Activated T-helper 2 cell treated with anti-CD3 and anti-CD28 coated beads, Interferon-gamma antibody, Interleukin-2, Interleukin-4, amounts not matched to agents 10 μg/mL and 5 μg/mL and 100 μg/mL, durations not matched to agents 14 hours and 24 hours and 36 hours (primary cell): ENCODE measurements at regions not wholly inside any gene's neighbourhood (a gene's known extent, or its start where the extent isn't known, plus 50 kb on each side); places are given as distances from the start of the nearest gene placed in this dataset.
"Not testable (repeated sequence)": the region's sequence is repeated elsewhere in the genome, so short reads cannot be mapped to it uniquely, and the experiment has no call there.

ENCODE experiments used
- DNase-seq: peaks from one replicate; pipeline ENCODE4 v3.0.0; 2021; ENCODE audit warnings: low spot score
- H3K27ac Mint-ChIP-seq: one replicate; pipeline ENCODE4 v1.8.0; 2021; ENCODE audit warnings: mixed read lengths
- H3K27me3 Mint-ChIP-seq: one replicate; pipeline ENCODE4 v1.8.0; 2021; ENCODE audit warnings: low read depth, mixed read lengths
- H3K36me3 Mint-ChIP-seq: one replicate; pipeline ENCODE4 v1.8.0; 2021; ENCODE audit warnings: low read depth, mixed read lengths
- H3K4me1 Mint-ChIP-seq: one replicate; pipeline ENCODE4 v1.8.0; 2021; ENCODE audit warnings: low read depth, mixed read lengths
- H3K4me3 Mint-ChIP-seq: one replicate; pipeline ENCODE4 v1.8.0; 2021; ENCODE audit warnings: low read depth, mild to moderate bottlenecking, moderate library complexity, mixed read lengths
- H3K9me3 Mint-ChIP-seq: one replicate; pipeline ENCODE4 v1.8.0; 2021; ENCODE audit warnings: mixed read lengths
- intact Hi-C: fragments of 100-400 bp; cut with micrococcal nuclease; formaldehyde crosslinking; loops from one replicate; pipeline ENCODE4 v1.15.1; 2023

- H3K27ac Mint-ChIP-seq: no peak overlapping the region
- no peaks in the 10 kb centered on the region for H3K9me3 Mint-ChIP-seq
- H3K27me3 Mint-ChIP-seq: peaks cover 20% of the 10 kb centered on the region
- no peaks in the 10 kb centered on the region for H3K4me1 Mint-ChIP-seq
- DNase-seq: no peak
- H3K36me3 Mint-ChIP-seq: no peaks in the 10 kb centered on the region
- H3K4me3 Mint-ChIP-seq: no peak overlapping the region
- intact Hi-C loops: no loop called here
These were observed 128.0 kb upstream of the EPB41L4A start for GRCh38 chr5:112546946-112547592.

GRCh38 chr5:112548246-112548881 lies 129.3 kb upstream of the EPB41L4A start:
- Mint-ChIP-seq H3K27ac (no peak overlapping the region), H3K27me3 (peaks cover 18% of the 10 kb centered on the region), H3K4me3 (no peak overlapping the region), H3K9me3 (no peaks in the 10 kb centered on the region), H3K4me1 (no peaks in the 10 kb centered on the region), H3K36me3 (no peaks in the 10 kb centered on the region)
- intact Hi-C loops: no loop called here
- no peak for DNase-seq

- Mint-ChIP-seq H3K4me3 (no peak overlapping the region), H3K36me3 (no peaks in the 10 kb centered on the region), H3K4me1 (no peaks in the 10 kb centered on the region), H3K9me3 (no peaks in the 10 kb centered on the region), H3K27me3 (peaks cover 13% of the 10 kb centered on the region), H3K27ac (no peak overlapping the region)
- intact Hi-C loops: no loop called here
- no peak for DNase-seq
These were observed 130.1 kb upstream of the EPB41L4A start for GRCh38 chr5:112549127-112549526.

- H3K27me3 Mint-ChIP-seq: peaks cover 12% of the 10 kb centered on the region
- no peak overlapping the region for H3K4me3 Mint-ChIP-seq
- no peaks in the 10 kb centered on the region for H3K9me3 Mint-ChIP-seq
- H3K4me1 Mint-ChIP-seq: no peaks in the 10 kb centered on the region
- no peaks in the 10 kb centered on the region for H3K36me3 Mint-ChIP-seq
- DNase-seq: no peak
- intact Hi-C loops: loop anchor here (5.0 kb wide), 1 partner anchor 1058 kb away; no protein-coding TSS in a partner anchor
- no peak overlapping the region for H3K27ac Mint-ChIP-seq
These were observed 130.6 kb upstream of the EPB41L4A start for GRCh38 chr5:112549605-112550166.

GRCh38 chr5:112551419-112552032 lies 132.4 kb upstream of the EPB41L4A start:
- intact Hi-C loops: loop anchor here (1.0 to 5.0 kb wide), 2 partner anchors 206 to 1056 kb away; no protein-coding TSS in a partner anchor
- no peak for DNase-seq
- H3K27ac Mint-ChIP-seq: no peak overlapping the region
- H3K9me3 Mint-ChIP-seq: no peaks in the 10 kb centered on the region
- H3K27me3 Mint-ChIP-seq: peaks cover 8% of the 10 kb centered on the region
- H3K4me1 Mint-ChIP-seq: no peaks in the 10 kb centered on the region
- no peak overlapping the region for H3K4me3 Mint-ChIP-seq
- no peaks in the 10 kb centered on the region for H3K36me3 Mint-ChIP-seq

GRCh38 chr5:112552216-112552615 lies 133.1 kb upstream of the EPB41L4A start:
- intact Hi-C loops: loop anchor here (5.0 kb wide), 1 partner anchor 1055 kb away; no protein-coding TSS in a partner anchor
- Mint-ChIP-seq H3K9me3 (no peaks in the 10 kb centered on the region), H3K36me3 (no peaks in the 10 kb centered on the region), H3K27ac (no peak overlapping the region), H3K4me1 (no peaks in the 10 kb centered on the region), H3K4me3 (no peak overlapping the region), H3K27me3 (peaks cover 8% of the 10 kb centered on the region)
- no peak for DNase-seq

- Mint-ChIP-seq H3K27me3 (peaks cover 8% of the 10 kb centered on the region), H3K36me3 (no peaks in the 10 kb centered on the region), H3K9me3 (no peaks in the 10 kb centered on the region), H3K4me1 (no peaks in the 10 kb centered on the region), H3K27ac (no peak overlapping the region), H3K4me3 (no peak overlapping the region)
- intact Hi-C loops: loop anchor here (5.0 kb wide), 1 partner anchor 1055 kb away; no protein-coding TSS in a partner anchor
- no peak for DNase-seq
These were observed 133.7 kb upstream of the EPB41L4A start for GRCh38 chr5:112552791-112553190.

- no peaks in the 10 kb centered on the region for H3K9me3 Mint-ChIP-seq
- H3K4me1 Mint-ChIP-seq: no peaks in the 10 kb centered on the region
- no peak for DNase-seq
- no peak overlapping the region for H3K4me3 Mint-ChIP-seq
- intact Hi-C loops: loop anchor here (5.0 kb wide), 1 partner anchor 1053 kb away; no protein-coding TSS in a partner anchor
- H3K27me3 Mint-ChIP-seq: peaks cover 5% of the 10 kb centered on the region
- H3K27ac Mint-ChIP-seq: no peak overlapping the region
- H3K36me3 Mint-ChIP-seq: no peaks in the 10 kb centered on the region
These were observed 135.3 kb upstream of the EPB41L4A start for GRCh38 chr5:112554101-112554977.

- no peak for DNase-seq
- H3K27me3 Mint-ChIP-seq: peaks cover 2% of the 10 kb centered on the region
- H3K4me1 Mint-ChIP-seq: no peaks in the 10 kb centered on the region
- no peak overlapping the region for H3K27ac Mint-ChIP-seq
- no peaks in the 10 kb centered on the region for H3K9me3 Mint-ChIP-seq
- intact Hi-C loops: no loop called here
- H3K36me3 Mint-ChIP-seq: no peaks in the 10 kb centered on the region
- H3K4me3 Mint-ChIP-seq: no peak overlapping the region
These were observed 136.1 kb upstream of the EPB41L4A start for GRCh38 chr5:112555197-112555596.

GRCh38 chr5:112555691-112556090 lies 136.6 kb upstream of the EPB41L4A start:
- DNase-seq: no peak
- Mint-ChIP-seq H3K36me3 (no peaks in the 10 kb centered on the region), H3K4me3 (no peak overlapping the region), H3K27me3 (peaks cover 2% of the 10 kb centered on the region), H3K27ac (no peak overlapping the region), H3K4me1 (no peaks in the 10 kb centered on the region), H3K9me3 (no peaks in the 10 kb centered on the region)
- intact Hi-C loops: no loop called here

- H3K4me1 Mint-ChIP-seq, H3K36me3 Mint-ChIP-seq, H3K27me3 Mint-ChIP-seq, H3K4me3 Mint-ChIP-seq, intact Hi-C loops, H3K27ac Mint-ChIP-seq, DNase-seq: not testable (repeated sequence)
- peaks cover 19% of the 10 kb centered on the region for H3K9me3 Mint-ChIP-seq
These were observed 140.4 kb upstream of the EPB41L4A start for GRCh38 chr5:112559501-112559900.

- no peak for DNase-seq
- Mint-ChIP-seq H3K27ac (no peak overlapping the region), H3K36me3 (peaks cover 3% of the 10 kb centered on the region), H3K9me3 (peaks cover 23% of the 10 kb centered on the region), H3K4me1 (no peaks in the 10 kb centered on the region), H3K27me3 (peaks cover 4% of the 10 kb centered on the region), H3K4me3 (no peak overlapping the region)
- intact Hi-C loops: no loop called here
These were observed 141.3 kb upstream of the EPB41L4A start for GRCh38 chr5:112560371-112560770.
